SIG-M5 treated with dmso at 0.1 percent for 504 hours (cell line): ENCODE measurements at regions not wholly inside any gene's neighbourhood (a gene's known extent, or its start where the extent isn't known, plus 50 kb on each side); places are given as distances from the start of the nearest gene placed in this dataset.

Experiments
- DNase-seq: peaks from one replicate; lab custom pipeline; 2025; ENCODE audit not compliant: unreplicated experiment; lab: John Stamatoyannopoulos, UW

DNA sequence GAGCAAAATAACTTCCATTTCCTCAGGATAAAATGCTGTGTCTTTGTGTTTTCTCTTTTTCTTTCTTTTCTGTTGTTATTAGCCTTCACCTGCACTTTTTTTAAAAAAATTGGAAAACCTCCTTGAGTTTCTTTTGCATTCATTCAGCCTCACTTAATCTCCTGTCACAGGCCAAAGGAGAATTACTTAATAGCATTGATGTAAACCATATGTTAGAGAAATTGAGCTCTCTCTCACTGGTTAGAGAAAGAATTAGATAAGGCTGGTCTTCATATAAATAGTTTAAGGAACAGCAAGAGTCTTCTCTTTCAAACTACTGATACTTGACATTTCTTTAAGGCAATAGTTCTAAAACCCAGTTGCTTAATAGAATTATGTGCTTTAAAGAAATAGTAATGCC, 564.2 kb downstream of the TFAP2B start:
- no peak for DNase-seq

- DNase-seq = no peak
These were observed 566.1 kb downstream of the TFAP2B start for GRCh38 chr6:51384736-51385135.

GRCh38 chr6:51386347-51386836, 567.7 kb downstream of the TFAP2B start:
- DNase-seq = no peak

DNA sequence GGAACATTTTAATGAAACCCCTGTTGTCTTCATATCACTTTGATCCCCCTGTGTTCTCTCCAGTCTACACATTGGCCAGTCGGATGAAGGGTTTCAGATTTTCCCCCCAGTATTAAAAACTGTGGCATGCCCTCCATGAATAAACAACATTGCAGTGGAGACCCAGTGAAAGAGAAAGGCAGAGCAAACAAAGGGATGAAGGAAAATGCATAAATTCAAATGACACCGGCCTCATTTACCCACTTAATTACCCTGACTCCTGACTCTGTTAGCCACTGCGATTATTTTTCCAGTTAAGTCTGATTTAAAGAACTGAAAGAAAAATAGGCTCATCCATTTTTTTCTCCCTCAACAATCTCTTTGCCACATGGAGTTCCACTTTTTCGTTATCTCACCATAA, 569.2 kb downstream of the TFAP2B start:
- DNase-seq = no peak

GRCh38 chr6:51394061-51394460, 575.4 kb downstream of the TFAP2B start:
- no peak for DNase-seq

GRCh38 chr6:51396583-51396982, 577.9 kb downstream of the TFAP2B start:
- DNase-seq = no peak

- DNase-seq = no peak
These were observed 579.5 kb downstream of the TFAP2B start for GRCh38 chr6:51398064-51398705.

DNA sequence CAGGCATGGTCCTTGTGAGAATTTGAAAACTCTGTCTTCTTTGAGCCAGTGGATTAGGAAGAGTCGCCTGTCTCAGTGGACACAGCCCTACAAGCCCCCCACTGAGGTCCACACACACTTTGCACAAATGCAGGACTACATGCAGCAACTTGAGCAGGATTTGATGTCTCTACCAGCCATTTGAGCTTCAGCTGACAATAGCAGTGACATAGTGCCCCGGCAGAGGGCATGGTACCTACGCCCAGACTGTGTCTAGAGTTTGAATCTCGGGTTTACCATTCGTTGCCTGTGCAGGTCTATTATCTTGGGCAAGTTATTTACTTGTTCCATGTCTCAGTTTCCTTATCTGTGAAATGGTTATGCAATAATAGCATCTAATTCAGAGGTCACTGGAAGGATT, 580.1 kb downstream of the TFAP2B start:
- no peak for DNase-seq

DNA sequence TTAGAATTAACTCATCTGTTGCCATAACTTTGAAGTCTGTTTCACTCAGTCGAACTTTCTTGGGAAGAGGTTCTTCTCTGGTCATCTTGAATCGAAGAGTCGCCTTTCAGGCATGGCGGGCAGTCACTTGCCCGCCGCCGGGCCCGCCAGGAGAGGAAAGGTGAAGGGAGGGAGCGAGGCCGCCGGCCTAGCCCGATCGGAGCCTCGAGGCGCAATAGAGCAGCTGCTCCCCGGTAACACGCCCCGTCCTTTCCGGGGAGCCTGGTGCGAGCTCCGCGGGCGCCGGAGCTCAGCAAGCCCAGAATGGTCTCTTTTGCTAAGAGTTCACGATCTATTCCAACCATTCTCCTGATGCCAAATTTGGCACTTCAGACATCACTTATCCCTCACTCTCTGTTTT, 591.8 kb downstream of the TFAP2B start:
- DNase-seq = no peak

DNA sequence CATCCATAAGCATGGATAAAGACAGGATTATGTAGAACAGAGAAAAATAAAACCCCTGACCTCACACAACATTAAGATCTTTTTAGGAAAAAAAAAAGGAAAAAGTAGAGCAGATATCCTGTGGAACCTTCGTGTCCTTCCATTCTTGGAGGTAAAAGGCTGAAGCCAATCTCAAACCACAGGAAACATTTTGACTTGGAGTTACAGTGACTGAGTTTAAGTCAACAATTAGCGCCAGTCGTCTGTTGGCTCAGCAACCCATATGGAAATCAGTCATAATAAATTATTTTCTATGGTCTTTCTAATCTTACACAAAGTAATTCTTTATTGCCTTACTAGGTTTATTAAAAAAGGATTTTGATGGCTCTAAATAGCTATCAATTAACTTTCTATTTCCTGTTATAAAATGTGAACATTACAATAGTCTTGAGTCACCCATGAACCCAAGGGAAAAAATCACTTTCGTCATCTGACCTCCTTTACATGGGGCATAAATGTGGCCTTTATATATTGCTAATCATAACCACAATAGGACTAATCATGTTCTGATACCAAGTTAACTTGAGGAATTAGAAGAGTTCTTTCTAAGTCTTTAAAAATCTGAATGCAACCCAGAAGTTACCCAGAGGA, 592.9 kb downstream of the TFAP2B start:
- DNase-seq = no peak

DNA sequence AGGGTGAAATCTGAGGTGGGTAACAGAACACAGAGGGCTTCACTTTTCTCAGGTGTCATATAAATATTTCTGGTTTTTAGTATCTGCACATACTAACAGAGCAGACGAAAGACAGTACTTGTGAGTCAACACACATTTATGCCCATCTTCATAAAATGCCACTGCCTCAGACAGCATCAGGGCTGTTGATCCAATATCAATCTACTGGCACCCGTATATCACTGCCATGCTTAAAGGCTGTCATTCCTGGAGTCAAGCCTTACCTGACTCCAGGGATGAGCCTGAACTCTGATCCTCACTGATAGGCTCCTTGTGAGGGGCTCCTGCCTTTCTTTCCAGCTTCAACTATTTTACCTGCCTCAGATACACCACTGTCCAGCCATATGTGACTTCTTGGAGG, 595.7 kb downstream of the TFAP2B start:
- no peak for DNase-seq

DNA sequence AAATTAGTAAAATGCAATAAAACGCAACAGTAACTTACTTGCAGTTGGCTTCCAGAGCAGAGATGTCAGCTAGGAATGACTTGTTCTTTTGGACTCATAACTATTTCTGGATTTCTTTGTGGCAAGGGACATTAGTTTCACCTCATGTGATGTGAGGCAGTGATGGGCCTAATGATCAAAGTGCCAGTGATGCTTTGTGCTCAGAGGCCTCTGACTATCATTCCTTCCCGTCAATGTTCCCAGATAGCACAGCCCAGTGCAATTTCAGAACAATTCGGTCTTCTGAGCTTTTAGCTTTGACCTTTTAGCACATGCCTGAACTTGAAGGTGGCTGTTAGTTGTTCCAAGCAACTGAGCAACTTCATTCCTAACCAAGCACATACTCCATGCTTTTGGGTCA, 596.8 kb downstream of the TFAP2B start:
- no peak for DNase-seq

DNA sequence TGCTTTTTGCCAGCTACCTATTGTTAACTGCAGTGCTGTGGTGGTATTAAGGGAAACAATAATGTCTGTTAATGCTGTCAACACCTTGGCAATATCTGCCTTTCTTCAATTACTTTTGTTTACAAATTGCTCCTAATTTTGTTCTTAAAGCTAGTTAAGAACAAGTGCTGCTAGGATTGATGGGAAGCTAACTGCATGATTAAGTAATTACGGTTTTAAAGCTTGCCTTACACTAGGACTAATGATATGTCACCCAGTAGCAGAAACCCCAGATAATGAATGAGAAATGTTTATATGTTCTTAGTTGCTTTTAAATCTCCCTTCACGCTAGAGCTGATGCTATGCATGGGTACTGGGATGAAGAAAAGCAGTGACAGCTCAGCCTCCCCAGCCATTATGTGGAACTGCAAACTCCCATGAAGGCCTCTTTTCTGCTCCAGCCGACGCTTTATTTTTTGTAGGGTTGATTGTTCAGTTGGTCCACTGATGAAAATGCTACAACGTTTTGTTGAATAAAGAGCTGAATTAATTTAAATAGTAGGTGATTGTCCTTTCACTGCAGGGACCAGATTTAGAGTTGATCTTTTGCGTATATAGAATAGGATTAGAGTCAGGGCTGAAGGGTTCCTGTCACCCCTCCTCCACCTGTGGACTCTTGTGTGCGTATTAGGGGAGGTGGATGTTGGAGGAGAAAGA, 610.5 kb downstream of the TFAP2B start:
- no peak for DNase-seq

GRCh38 chr6:51430589-51430988, 611.9 kb downstream of the TFAP2B start:
- DNase-seq = no peak

DNA sequence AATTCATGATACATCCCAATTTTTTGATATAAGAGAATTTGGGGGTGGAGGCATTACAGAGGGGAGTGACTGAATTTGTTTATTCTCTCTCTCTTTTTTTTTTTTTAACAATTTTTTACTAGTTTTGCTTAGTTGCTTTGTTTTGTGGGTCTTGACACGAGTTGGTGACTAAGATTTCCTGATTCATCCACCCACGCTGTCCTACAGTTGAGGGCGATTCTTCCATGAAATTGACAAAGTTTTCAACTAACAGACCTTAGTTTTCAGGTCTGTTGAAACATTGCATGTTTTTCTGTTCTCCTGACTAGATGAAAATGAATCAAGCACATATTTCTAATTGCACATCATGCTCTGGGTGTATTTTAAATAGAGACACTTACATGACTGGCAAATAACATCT, 613.8 kb downstream of the TFAP2B start:
- no peak for DNase-seq

DNA sequence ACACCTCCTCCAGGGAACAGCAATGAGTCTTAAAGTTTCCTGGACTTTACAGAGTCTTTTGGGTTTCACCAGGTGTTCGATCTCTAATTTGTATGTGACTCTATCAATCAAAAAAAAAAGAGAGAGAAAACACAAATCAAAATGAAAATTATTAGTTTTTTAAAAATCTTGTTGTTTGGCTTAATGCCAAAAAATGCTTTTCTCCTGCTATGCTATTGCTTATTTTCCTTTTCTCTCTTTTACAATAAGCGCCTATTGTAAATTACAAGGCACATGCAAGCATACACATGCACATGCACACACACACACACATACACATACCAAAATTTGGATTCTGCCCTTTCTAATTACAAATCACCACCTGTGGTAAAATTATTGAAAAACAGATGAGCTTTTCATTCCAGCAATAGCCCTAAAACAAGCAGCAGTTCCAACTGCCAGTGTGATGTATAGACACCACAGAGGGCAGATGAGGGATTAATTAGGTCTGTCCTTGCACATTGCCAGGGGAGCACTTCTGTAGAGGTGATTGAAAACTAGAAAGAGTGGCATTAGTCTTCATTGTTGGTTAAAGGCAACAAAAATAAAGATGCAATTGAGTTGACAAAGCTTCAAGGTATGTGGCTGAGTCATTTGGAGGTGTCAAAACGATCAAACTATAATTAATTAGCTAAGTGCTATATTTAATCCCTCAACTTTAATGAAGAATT, 631.7 kb downstream of the TFAP2B start:
- DNase-seq = no peak

DNA sequence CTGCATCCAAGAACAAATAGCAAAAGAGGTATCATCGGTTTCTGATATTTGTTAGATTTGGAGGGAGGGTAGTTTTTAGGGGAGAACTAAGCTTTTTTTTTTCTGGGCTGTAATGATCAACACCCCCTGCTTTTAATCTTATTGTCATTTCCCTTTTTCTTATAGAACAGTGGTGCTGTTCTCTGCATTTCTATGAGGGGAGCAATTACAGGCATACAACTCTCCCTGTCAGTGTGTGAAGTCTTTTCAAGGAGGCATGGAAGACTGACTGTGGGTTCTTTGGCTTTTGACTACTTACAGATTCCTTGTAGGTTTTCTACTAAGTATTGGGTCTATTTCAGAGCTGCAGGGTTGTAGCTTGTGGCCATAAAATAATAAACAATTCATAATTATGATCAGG, 632.3 kb downstream of the TFAP2B start:
- DNase-seq = no peak

- DNase-seq = no peak
These were observed 631.1 kb downstream of the PKHD1 start for GRCh38 chr6:51456282-51456681.

DNA sequence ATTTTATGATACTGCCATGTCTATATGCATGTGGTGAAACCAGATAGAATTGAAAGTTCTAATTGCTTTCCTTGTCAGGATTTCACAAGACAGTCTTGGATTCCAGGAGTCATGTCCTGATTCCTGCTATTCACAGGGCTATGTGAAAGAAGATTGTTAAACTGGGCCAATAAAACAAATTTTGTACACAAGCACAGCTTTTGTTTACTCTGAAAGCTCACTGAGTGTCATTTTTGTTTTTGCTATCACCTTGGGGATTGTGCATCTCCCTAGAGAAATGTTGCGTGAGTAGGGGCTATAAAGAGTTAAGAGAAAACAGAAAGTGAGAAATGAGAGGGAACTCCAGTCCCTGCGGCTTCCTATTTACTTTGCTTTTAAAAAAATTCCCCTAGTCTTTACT, 627.5 kb downstream of the PKHD1 start:
- DNase-seq = no peak

DNA sequence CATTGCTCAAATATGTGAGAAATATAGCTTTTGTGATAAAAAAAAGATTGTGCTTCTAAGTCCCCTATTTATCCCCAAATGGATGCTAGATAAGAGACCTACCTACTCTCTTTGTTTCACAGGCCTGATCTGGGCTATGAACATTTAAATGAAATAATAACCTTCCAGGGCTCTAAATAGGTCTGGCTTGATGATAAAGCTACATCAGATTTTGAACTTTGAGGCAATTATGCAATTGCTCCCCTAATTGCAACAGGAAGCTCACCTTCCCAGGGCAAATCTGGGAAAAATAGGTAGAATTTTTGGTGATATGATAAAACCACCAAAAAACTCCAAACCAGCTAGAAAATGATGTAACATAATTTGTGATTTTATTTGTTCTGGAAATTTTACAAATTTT, 624.5 kb downstream of the PKHD1 start:
- no peak for DNase-seq

DNA sequence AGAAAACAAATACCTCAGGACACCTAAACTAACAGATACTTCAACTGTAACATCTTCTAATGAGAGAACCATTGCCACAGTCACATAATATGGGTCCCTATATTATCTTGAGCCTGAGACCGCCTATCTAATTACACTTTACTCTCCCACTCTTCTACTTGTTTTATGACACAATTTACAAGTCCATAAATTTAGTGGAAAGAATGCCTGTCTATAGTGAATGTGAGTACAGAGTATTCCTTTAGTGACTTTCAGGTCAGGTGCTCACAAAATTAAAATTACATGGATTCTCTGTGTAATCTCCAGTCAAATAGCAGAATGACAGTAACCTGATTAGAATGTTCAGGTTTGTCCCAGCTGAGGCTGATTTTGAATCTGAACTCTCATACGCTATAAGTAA, 624.1 kb downstream of the PKHD1 start:
- DNase-seq = no peak

DNA sequence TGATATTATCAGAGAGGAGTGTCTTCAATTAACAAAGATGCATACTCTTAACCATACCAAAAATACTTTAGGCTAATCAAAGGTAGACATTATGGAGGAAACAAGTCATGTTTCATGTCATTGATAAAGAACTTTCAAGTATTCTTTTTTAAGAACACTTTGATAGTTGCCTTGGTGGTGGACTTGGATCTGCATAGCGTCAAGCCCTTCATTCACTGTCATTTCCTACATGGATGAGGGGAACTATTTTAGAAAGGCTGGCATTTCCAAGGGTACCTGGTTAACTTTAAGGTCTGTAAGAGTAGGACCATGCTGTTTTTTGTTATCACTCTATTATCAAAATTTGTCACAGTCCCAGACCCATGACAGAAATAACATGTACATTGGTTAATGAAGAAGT, 622.5 kb downstream of the PKHD1 start:
- DNase-seq = no peak
